GM23338 (cell line): ENCODE measurements at regions not wholly inside any gene's neighbourhood (a gene's known extent, or its start where the extent isn't known, plus 50 kb on each side); places are given as distances from the start of the nearest gene placed in this dataset.

Experiments used
- ATAC-seq: fragments of 200-7000 bp; cut with Tn5 transposase; 3 replicates; pipeline ENCODE4 v1.9.1; 2020
- DNase-seq: peaks from one replicate; pipeline ENCODE4 v3.0.0-alpha.2; 2015; ENCODE audit warnings: low spot score
- H2AFZ ChIP-seq: fragments of 200-600 bp; sonication (generic); 2 replicates; pipeline ENCODE4 v1.8.0; 2016; ENCODE audit warnings: antibody characterized with exemption, mild to moderate bottlenecking, moderate library complexity
- H3F3A ChIP-seq: fragments of 200-600 bp; sonication (generic); replicated peaks from 2 replicates; pipeline ENCODE4 v1.8.0; 2017; ENCODE audit warnings: antibody characterized with exemption, mixed run types, low read depth
- H3K27ac ChIP-seq: fragments of 200-600 bp; sonication (generic); 2 replicates; pipeline ENCODE4 v1.6.1; 2016; ENCODE audit warnings: low read depth
- H3K27me3 ChIP-seq: fragments of 200-600 bp; sonication (generic); 2 replicates; pipeline ENCODE4 v1.8.0; 2016; ENCODE audit warnings: mild to moderate bottlenecking, mixed run types, moderate library complexity; ENCODE audit not compliant: insufficient read depth
- H3K36me3 ChIP-seq: fragments of 200-600 bp; sonication (generic); 2 replicates; pipeline ENCODE4 v1.8.0; 2016; ENCODE audit warnings: mild to moderate bottlenecking; ENCODE audit not compliant: insufficient read depth
- H3K4me1 ChIP-seq: fragments of 200-600 bp; sonication (generic); 2 replicates; pipeline ENCODE4 v1.8.0; 2016; ENCODE audit warnings: mild to moderate bottlenecking, moderate library complexity; ENCODE audit not compliant: insufficient read depth
- H3K4me2 ChIP-seq: fragments of 200-600 bp; sonication (generic); 2 replicates; pipeline ENCODE4 v1.7.1; 2017; ENCODE audit warnings: mixed run types
- H3K4me3 ChIP-seq: fragments of 200-600 bp; sonication (generic); 2 replicates; pipeline ENCODE4 v1.6.1; 2016; ENCODE audit warnings: mixed run types
- H3K79me2 ChIP-seq: fragments of 200-600 bp; sonication (generic); replicated peaks from 2 replicates; pipeline ENCODE4 v1.8.0; 2017; ENCODE audit warnings: mild to moderate bottlenecking; ENCODE audit not compliant: insufficient read depth
- H3K9me2 ChIP-seq: fragments of 200-600 bp; sonication (generic); 2 replicates; pipeline ENCODE4 v1.8.0; 2017; ENCODE audit not compliant: insufficient read depth
- H4K20me1 ChIP-seq: fragments of 200-600 bp; sonication (generic); replicated peaks from 2 replicates; pipeline ENCODE4 v1.8.0; 2017; ENCODE audit warnings: mild to moderate bottlenecking; ENCODE audit not compliant: insufficient read depth
- H3K27ac Mint-ChIP-seq: 2 replicates; pipeline ENCODE4 v1.8.0; 2020; ENCODE audit warnings: inconsistent platforms, mild to moderate bottlenecking, moderate library complexity, mixed read lengths
- H3K27me3 Mint-ChIP-seq: 3 replicates; pipeline ENCODE4 v1.8.0; 2022; ENCODE audit warnings: low read depth, mild to moderate bottlenecking, moderate library complexity, mixed read lengths, inconsistent platforms; ENCODE audit not compliant: insufficient read depth, poor library complexity
- H3K36me3 Mint-ChIP-seq: 3 replicates; pipeline ENCODE4 v1.8.0; 2021; ENCODE audit warnings: low read depth, mild to moderate bottlenecking, inconsistent platforms, moderate library complexity, mixed read lengths
- H3K4me1 Mint-ChIP-seq: 3 replicates; pipeline ENCODE4 v1.8.0; 2020; ENCODE audit warnings: mild to moderate bottlenecking, inconsistent platforms, mixed read lengths
- H3K4me3 Mint-ChIP-seq: 3 replicates; pipeline ENCODE4 v1.8.0; 2021; ENCODE audit warnings: moderate library complexity, mild to moderate bottlenecking, inconsistent platforms, mixed read lengths
- H3K9me3 Mint-ChIP-seq: 3 replicates; pipeline ENCODE4 v1.8.0; 2020; ENCODE audit warnings: moderate library complexity, mild to moderate bottlenecking, inconsistent platforms, mixed read lengths
- CREB1 ChIP-seq: fragments of 250-450 bp; sonication (Bioruptor Pico); IDR thresholded peaks from 2 replicates; pipeline ENCODE4 v1.5.0; 2020; ENCODE audit warnings: low read depth, mild to moderate bottlenecking, moderate library complexity
- EZH2 ChIP-seq: fragments of 200-600 bp; sonication (generic); IDR thresholded peaks from one replicate; pipeline ENCODE4 v1.8.0; 2017; ENCODE audit warnings: antibody characterized with exemption, mild to moderate bottlenecking, low read depth; ENCODE audit not compliant: unreplicated experiment
- EZH2phosphoT487 ChIP-seq: fragments of 200-600 bp; sonication (generic); IDR thresholded peaks from one replicate; pipeline ENCODE4 v1.8.1; 2018; ENCODE audit warnings: antibody characterized with exemption; ENCODE audit not compliant: unreplicated experiment
- JUNB ChIP-seq: IDR thresholded peaks from one replicate; pipeline ENCODE4 v1.6.1; 2016; ENCODE audit warnings: antibody characterized with exemption; ENCODE audit not compliant: unreplicated experiment
- NANOG ChIP-seq: IDR thresholded peaks from 2 replicates; pipeline ENCODE4 v1.6.1; 2016; ENCODE audit warnings: antibody characterized with exemption, borderline replicate concordance
- POLR2AphosphoS5 ChIP-seq: IDR thresholded peaks from 2 replicates; pipeline ENCODE4 v1.6.1; 2016; ENCODE audit warnings: antibody characterized with exemption, low read depth
- STAT1 ChIP-seq: IDR thresholded peaks from one replicate; pipeline ENCODE4 v1.6.1; 2016; ENCODE audit warnings: antibody characterized with exemption; ENCODE audit not compliant: unreplicated experiment
- ZNF114 ChIP-seq: fragments of 250-450 bp; sonication (Bioruptor Pico); IDR thresholded peaks from 2 replicates; pipeline ENCODE4 v1.5.0; 2020; ENCODE audit warnings: mild to moderate bottlenecking, moderate library complexity
- ZNF331 ChIP-seq: fragments of 250-450 bp; sonication (Bioruptor Pico); IDR thresholded peaks from 2 replicates; pipeline ENCODE4 v1.5.0; 2020; ENCODE audit warnings: low read depth, mild to moderate bottlenecking, moderate library complexity
- TF ChIP-seq, protein P1 (sequence below): IDR thresholded peaks from 2 replicates; pipeline ENCODE4 v1.6.1; 2016; ENCODE audit warnings: antibody characterized with exemption
- TF ChIP-seq, protein P2 (sequence below), 2 experiments: fragments of 200-600 bp in 1 of 2; sonication (generic) in 1 of 2; conservative IDR thresholded peaks; 2 replicates each; pipeline versions ENCODE4 v1.5.1 to v1.6.1; 2016 to 2017; ENCODE audit warnings: antibody characterized with exemption in 2 of 2, low read depth in 2 of 2, mild to moderate bottlenecking in 2 of 2, moderate library complexity in 1 of 2
- TF ChIP-seq, protein P3 (sequence below): IDR thresholded peaks from one replicate; pipeline ENCODE4 v1.6.1; 2018; ENCODE audit warnings: antibody characterized with exemption; ENCODE audit not compliant: unreplicated experiment

DNA sequence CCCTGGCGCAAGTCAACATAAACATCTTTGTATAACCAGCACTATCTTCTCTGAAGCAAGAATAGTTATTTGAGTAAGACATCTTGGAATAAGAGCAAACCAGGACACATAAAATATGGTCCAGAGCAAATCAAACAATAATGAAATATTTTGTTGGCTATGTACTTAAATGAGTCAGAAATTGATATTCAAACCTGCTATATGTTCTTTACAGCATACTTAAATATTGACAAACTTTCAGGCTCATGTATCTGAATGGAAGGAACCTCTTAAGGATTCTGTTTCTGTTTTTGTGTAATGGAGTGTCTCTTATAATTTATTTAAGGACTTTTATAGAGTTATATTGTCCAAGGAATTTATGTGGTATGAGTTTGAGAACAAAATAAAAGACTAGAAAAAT lies 747.3 kb downstream of the EFNA5 start:
- Histone ChIP-seq H3K36me3 (no peaks in the 10 kb centered on the region), H3K4me1 (no peaks in the 10 kb centered on the region), H2AFZ (no peak overlapping the region), H3K4me3 (no peak overlapping the region), H4K20me1 (no peaks in the 10 kb centered on the region), H3K27ac (no peak overlapping the region), H3K27me3 (no peaks in the 10 kb centered on the region), H3K9me2 (no peaks in the 10 kb centered on the region), H3K4me2 (no peak overlapping the region), H3F3A (no peaks in the 10 kb centered on the region), H3K79me2 (no peaks in the 10 kb centered on the region)
- Mint-ChIP-seq H3K27me3 (no peaks in the 10 kb centered on the region), H3K4me1 (peaks cover 2% of the 10 kb centered on the region; the same call in 2 of the 3 replicates), H3K27ac (no peak overlapping the region), H3K4me3 (no peak overlapping the region), H3K9me3 (peaks cover 4% of the 10 kb centered on the region), H3K36me3 (peaks cover 7% of the 10 kb centered on the region)
- TF ChIP-seq, protein P1, sequence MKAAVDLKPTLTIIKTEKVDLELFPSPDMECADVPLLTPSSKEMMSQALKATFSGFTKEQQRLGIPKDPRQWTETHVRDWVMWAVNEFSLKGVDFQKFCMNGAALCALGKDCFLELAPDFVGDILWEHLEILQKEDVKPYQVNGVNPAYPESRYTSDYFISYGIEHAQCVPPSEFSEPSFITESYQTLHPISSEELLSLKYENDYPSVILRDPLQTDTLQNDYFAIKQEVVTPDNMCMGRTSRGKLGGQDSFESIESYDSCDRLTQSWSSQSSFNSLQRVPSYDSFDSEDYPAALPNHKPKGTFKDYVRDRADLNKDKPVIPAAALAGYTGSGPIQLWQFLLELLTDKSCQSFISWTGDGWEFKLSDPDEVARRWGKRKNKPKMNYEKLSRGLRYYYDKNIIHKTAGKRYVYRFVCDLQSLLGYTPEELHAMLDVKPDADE: no peak
- TF ChIP-seq, protein P2, sequence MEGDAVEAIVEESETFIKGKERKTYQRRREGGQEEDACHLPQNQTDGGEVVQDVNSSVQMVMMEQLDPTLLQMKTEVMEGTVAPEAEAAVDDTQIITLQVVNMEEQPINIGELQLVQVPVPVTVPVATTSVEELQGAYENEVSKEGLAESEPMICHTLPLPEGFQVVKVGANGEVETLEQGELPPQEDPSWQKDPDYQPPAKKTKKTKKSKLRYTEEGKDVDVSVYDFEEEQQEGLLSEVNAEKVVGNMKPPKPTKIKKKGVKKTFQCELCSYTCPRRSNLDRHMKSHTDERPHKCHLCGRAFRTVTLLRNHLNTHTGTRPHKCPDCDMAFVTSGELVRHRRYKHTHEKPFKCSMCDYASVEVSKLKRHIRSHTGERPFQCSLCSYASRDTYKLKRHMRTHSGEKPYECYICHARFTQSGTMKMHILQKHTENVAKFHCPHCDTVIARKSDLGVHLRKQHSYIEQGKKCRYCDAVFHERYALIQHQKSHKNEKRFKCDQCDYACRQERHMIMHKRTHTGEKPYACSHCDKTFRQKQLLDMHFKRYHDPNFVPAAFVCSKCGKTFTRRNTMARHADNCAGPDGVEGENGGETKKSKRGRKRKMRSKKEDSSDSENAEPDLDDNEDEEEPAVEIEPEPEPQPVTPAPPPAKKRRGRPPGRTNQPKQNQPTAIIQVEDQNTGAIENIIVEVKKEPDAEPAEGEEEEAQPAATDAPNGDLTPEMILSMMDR (conservative IDR thresholded peaks at IDR 0.05; ENCODE audit: low read depth in 2 of 2): no peak
- no peak for TF ChIP-seq JUNB
- TF ChIP-seq, protein P3, sequence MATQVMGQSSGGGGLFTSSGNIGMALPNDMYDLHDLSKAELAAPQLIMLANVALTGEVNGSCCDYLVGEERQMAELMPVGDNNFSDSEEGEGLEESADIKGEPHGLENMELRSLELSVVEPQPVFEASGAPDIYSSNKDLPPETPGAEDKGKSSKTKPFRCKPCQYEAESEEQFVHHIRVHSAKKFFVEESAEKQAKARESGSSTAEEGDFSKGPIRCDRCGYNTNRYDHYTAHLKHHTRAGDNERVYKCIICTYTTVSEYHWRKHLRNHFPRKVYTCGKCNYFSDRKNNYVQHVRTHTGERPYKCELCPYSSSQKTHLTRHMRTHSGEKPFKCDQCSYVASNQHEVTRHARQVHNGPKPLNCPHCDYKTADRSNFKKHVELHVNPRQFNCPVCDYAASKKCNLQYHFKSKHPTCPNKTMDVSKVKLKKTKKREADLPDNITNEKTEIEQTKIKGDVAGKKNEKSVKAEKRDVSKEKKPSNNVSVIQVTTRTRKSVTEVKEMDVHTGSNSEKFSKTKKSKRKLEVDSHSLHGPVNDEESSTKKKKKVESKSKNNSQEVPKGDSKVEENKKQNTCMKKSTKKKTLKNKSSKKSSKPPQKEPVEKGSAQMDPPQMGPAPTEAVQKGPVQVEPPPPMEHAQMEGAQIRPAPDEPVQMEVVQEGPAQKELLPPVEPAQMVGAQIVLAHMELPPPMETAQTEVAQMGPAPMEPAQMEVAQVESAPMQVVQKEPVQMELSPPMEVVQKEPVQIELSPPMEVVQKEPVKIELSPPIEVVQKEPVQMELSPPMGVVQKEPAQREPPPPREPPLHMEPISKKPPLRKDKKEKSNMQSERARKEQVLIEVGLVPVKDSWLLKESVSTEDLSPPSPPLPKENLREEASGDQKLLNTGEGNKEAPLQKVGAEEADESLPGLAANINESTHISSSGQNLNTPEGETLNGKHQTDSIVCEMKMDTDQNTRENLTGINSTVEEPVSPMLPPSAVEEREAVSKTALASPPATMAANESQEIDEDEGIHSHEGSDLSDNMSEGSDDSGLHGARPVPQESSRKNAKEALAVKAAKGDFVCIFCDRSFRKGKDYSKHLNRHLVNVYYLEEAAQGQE: no peak
- no peak for TF ChIP-seq EZH2phosphoT487
- TF ChIP-seq EZH2: no peak
- TF ChIP-seq CREB1: no peak
- no peak for TF ChIP-seq STAT1
- TF ChIP-seq ZNF331 (CRISPR knock-in tag): no peak
- no peak for TF ChIP-seq ZNF114 (CRISPR knock-in tag)
- TF ChIP-seq POLR2AphosphoS5: no peak
- no peak for TF ChIP-seq NANOG
- DNase-seq: no peak
- ATAC-seq: no peak
